ENCODE measurements at regions not wholly inside any gene's neighbourhood (a gene's known extent, or its start where the extent isn't known, plus 50 kb on each side); places are given as distances from the start of the nearest gene placed in this dataset.

GRCh38 chr16:59404509-59404908 is 670.4 kb upstream of the GOT2 start:
- TF ChIP-seq POLR2A (IDR thresholded peaks at IDR 0.05; ENCODE audit: low read length) = no peak
- no peak for TF ChIP-seq GATA1 (IDR thresholded peaks at IDR 0.05; ENCODE audit: low read depth, low read length)
